ENCODE measurements at regions not wholly inside any gene's neighbourhood (a gene's known extent, or its start where the extent isn't known, plus 50 kb on each side); places are given as distances from the start of the nearest gene placed in this dataset.

DNA sequence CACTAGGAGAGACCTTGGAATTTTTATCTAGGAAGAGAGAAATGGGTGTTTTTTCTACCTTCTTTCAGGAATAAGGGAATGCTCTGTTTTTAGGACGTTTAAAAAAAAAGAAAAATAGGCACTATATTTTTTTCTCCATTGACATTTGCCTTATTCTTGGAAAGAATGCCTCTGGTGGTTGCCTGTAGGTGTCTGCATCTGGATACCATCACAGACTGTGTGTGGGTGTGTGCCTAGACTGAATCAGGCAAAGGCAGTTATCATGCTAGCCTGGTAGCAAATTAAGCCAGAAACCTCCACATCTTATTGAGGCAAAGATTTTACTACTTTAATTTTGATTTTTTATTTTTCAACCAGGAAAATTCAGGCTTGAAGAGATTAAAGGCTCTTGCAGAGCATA lies 513.6 kb upstream of the KCNMB2 start:
- no peak overlapping the region for H3K9ac ChIP-seq (ENCODE audit: low read length in 2 of 2)

DNA sequence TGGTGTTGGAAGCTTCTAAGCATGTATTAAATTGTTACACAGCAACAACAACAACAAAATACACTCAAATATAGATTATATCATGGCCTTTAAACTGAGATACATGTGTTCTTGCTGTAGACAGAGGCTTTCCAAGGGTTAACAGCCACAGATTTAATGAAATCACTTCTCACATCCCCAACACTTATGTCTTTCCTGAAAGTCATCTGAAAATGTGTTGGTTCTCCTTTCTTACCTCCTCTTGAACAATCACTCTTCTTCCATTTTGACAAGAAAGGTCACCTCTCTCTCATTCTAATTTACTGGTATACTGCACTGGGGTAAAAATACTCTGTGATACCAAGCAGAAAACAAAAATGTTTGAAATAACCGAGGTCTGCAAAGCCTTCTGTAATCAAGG lies 507.3 kb upstream of the KCNMB2 start:
- H3K4me1 ChIP-seq (ENCODE audit: control insufficient read depth, insufficient read depth, low read length) = no peaks in the 10 kb centered on the region
- H3K36me3 ChIP-seq (ENCODE audit: control insufficient read depth in 2 of 2, insufficient read depth in 2 of 2, low read length in 2 of 2) = no peaks in the 10 kb centered on the region

More for the DNA sequence above, 513.6 kb upstream of the KCNMB2 start:
- H3K4me3 ChIP-seq (ENCODE audit: low read length in 2 of 2) = no peak overlapping the region
- no peaks in the 10 kb centered on the region for H3K4me1 ChIP-seq (ENCODE audit: control insufficient read depth, insufficient read depth, low read length)
- no peaks in the 10 kb centered on the region for H3K9me3 ChIP-seq (ENCODE audit: control insufficient read depth in 2 of 2, low read length in 2 of 2)
- H3K27ac ChIP-seq (ENCODE audit: low read length) = no peak overlapping the region
- no peaks in the 10 kb centered on the region for H3K27me3 ChIP-seq (ENCODE audit: control insufficient read depth in 1 of 2, insufficient read depth in 2 of 2, low read length in 2 of 2)
- no peaks in the 10 kb centered on the region for H3K36me3 ChIP-seq (ENCODE audit: control insufficient read depth in 2 of 2, insufficient read depth in 2 of 2, low read length in 2 of 2)

DNA sequence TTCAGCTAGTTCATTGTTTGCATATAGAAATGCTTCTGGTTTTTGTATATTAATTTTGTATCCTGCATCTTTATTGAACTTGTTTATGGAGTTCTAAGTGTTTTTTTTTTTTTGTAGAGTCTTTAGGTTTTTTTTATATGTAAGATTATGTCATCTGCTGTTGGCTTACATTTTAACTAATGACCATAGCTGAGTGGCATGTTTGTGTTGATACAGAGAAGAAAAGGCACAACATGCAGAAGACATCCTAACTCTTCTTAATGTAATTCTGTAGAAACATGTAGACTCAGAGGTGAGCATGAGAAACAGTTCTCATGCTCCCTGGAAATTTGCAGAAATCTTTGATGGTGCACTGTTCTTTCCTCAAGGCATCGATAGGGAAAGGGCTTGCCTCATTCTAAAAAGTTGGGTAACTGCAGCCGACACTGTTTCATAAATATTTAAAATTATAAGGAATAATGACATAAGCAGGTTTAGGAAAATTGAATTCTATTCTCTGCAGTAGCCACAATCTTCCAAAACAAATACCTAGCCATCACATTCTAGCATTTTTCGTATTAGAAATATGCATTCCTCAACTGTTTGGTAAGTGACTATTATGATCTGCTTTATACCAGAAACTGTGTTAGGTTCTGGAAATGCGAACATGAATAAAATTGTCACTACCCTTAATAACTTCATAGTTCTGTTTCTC lies 499.6 kb upstream of the KCNMB2 start:
- H3K27me3 ChIP-seq (ENCODE audit: control insufficient read depth in 1 of 2, insufficient read depth in 2 of 2, low read length in 2 of 2) = no peaks in the 10 kb centered on the region
- H3K9ac ChIP-seq (ENCODE audit: low read length in 2 of 2) = no peak overlapping the region
- no peaks in the 10 kb centered on the region for H3K4me1 ChIP-seq (ENCODE audit: control insufficient read depth, insufficient read depth, low read length)
- no peaks in the 10 kb centered on the region for H3K9me3 ChIP-seq (ENCODE audit: control insufficient read depth in 2 of 2, low read length in 2 of 2)
- no peak overlapping the region for H3K27ac ChIP-seq (ENCODE audit: low read length)
- H3K36me3 ChIP-seq (ENCODE audit: control insufficient read depth in 2 of 2, insufficient read depth in 2 of 2, low read length in 2 of 2) = no peaks in the 10 kb centered on the region
- H3K4me3 ChIP-seq (ENCODE audit: low read length in 2 of 2) = no peak overlapping the region

More for the DNA sequence above, 507.3 kb upstream of the KCNMB2 start:
- H3K4me3 ChIP-seq (ENCODE audit: low read length in 2 of 2) = no peak overlapping the region
- H3K9ac ChIP-seq (ENCODE audit: low read length in 2 of 2) = no peak overlapping the region
- H3K9me3 ChIP-seq (ENCODE audit: control insufficient read depth in 2 of 2, low read length in 2 of 2) = no peaks in the 10 kb centered on the region
- H3K27ac ChIP-seq (ENCODE audit: low read length) = no peak overlapping the region
- no peaks in the 10 kb centered on the region for H3K27me3 ChIP-seq (ENCODE audit: control insufficient read depth in 1 of 2, insufficient read depth in 2 of 2, low read length in 2 of 2)

DNA sequence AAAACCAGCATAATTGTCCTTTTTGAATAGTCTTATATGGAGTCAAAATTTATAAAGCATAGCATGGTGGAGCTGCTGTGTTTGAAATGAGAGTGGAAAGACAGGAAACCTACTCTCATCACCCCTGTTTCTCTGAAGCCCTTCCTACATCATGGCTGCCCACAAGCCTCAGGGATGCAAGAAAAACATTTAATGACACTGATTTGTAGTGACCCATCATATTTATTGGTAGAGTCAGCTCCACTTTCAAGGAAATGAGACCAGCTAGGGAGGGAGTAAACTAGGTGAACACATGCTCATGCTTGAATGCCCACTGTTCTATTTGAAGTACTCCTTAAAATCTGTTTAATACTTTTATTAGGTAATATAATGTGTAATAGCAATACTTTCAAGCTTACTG lies 494.3 kb upstream of the KCNMB2 start:
- no peaks in the 10 kb centered on the region for H3K36me3 ChIP-seq (ENCODE audit: control insufficient read depth in 2 of 2, insufficient read depth in 2 of 2, low read length in 2 of 2)
- H3K9ac ChIP-seq (ENCODE audit: low read length in 2 of 2) = no peak overlapping the region
- H3K27ac ChIP-seq (ENCODE audit: low read length) = no peak overlapping the region
- no peaks in the 10 kb centered on the region for H3K4me1 ChIP-seq (ENCODE audit: control insufficient read depth, insufficient read depth, low read length)
- H3K4me3 ChIP-seq (ENCODE audit: low read length in 2 of 2) = no peak overlapping the region
- no peaks in the 10 kb centered on the region for H3K9me3 ChIP-seq (ENCODE audit: control insufficient read depth in 2 of 2, low read length in 2 of 2)
- no peaks in the 10 kb centered on the region for H3K27me3 ChIP-seq (ENCODE audit: control insufficient read depth in 1 of 2, insufficient read depth in 2 of 2, low read length in 2 of 2)

DNA sequence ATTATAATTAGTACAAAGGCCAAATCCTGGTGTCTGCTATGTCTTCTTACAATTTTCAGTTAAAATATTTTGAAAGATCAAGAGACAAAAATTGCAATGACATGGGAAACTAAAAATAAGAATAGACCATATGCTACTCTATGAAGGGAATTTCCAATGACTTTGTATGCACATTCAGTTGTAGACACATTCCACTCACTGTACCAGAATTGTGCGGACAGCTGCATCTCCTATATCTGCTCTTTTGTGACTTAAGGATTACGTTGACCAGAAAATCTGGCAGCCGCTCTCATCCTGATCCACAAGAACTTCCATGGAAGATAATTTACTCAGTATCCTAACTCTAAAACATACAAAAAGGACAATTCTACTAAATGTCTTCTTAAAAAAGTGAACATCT lies 493.9 kb upstream of the KCNMB2 start:
- Histone ChIP-seq H3K9me3 (ENCODE audit: control insufficient read depth in 2 of 2, low read length in 2 of 2) (no peaks in the 10 kb centered on the region), H3K27ac (ENCODE audit: low read length) (no peak overlapping the region), H3K9ac (ENCODE audit: low read length in 2 of 2) (no peak overlapping the region), H3K27me3 (ENCODE audit: control insufficient read depth in 1 of 2, insufficient read depth in 2 of 2, low read length in 2 of 2) (no peaks in the 10 kb centered on the region), H3K4me1 (ENCODE audit: control insufficient read depth, insufficient read depth, low read length) (no peaks in the 10 kb centered on the region), H3K36me3 (ENCODE audit: control insufficient read depth in 2 of 2, insufficient read depth in 2 of 2, low read length in 2 of 2) (no peaks in the 10 kb centered on the region), H3K4me3 (ENCODE audit: low read length in 2 of 2) (no peak overlapping the region)

DNA sequence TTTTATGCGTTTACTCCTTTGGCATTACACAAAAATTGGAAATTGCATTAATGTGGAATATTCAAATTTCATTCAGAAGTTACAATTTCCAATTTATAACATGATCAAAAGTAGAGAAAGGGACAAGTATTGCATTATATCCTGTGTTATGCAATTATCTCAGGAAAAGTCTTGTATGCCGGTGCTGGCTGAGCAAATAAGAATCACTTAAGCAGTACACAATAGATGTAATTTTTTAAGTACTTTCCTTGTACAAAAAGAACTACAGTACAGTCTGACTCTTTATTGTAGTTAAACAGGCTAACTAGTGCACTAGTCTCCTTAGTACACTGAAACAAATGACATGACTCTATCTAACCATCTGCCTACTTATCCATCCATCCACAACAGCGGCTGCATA lies 493.2 kb upstream of the KCNMB2 start:
- no peak overlapping the region for H3K9ac ChIP-seq (ENCODE audit: low read length in 2 of 2)
- no peaks in the 10 kb centered on the region for H3K4me1 ChIP-seq (ENCODE audit: control insufficient read depth, insufficient read depth, low read length)
- no peaks in the 10 kb centered on the region for H3K9me3 ChIP-seq (ENCODE audit: control insufficient read depth in 2 of 2, low read length in 2 of 2)
- H3K4me3 ChIP-seq (ENCODE audit: low read length in 2 of 2) = no peak overlapping the region
- H3K36me3 ChIP-seq (ENCODE audit: control insufficient read depth in 2 of 2, insufficient read depth in 2 of 2, low read length in 2 of 2) = no peaks in the 10 kb centered on the region
- no peaks in the 10 kb centered on the region for H3K27me3 ChIP-seq (ENCODE audit: control insufficient read depth in 1 of 2, insufficient read depth in 2 of 2, low read length in 2 of 2)
- no peak overlapping the region for H3K27ac ChIP-seq (ENCODE audit: low read length)

DNA sequence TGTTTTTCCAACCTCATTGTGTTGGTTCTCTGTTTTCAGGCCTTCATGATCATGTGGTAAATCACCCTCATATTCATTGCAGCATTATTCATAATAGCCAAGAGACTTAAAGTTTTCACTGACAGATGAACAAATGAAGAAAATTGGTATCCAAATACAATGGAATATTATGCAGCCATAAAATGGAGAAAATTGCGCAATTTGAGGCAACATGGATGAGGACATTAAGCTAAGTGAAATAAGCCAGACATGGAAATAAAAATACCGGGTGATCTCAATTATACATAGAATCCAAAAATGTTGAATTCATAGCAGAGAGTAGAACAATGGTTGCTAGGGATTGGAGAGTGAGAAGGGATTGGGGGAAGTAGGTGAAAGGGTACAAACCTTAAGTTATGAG lies 491.9 kb upstream of the KCNMB2 start:
- no peaks in the 10 kb centered on the region for H3K9me3 ChIP-seq (ENCODE audit: control insufficient read depth in 2 of 2, low read length in 2 of 2)
- H3K27me3 ChIP-seq (ENCODE audit: control insufficient read depth in 1 of 2, insufficient read depth in 2 of 2, low read length in 2 of 2) = no peaks in the 10 kb centered on the region
- no peak overlapping the region for H3K9ac ChIP-seq (ENCODE audit: low read length in 2 of 2)
- H3K4me3 ChIP-seq (ENCODE audit: low read length in 2 of 2) = no peak overlapping the region
- no peaks in the 10 kb centered on the region for H3K4me1 ChIP-seq (ENCODE audit: control insufficient read depth, insufficient read depth, low read length)
- H3K36me3 ChIP-seq (ENCODE audit: control insufficient read depth in 2 of 2, insufficient read depth in 2 of 2, low read length in 2 of 2) = no peaks in the 10 kb centered on the region
- no peak overlapping the region for H3K27ac ChIP-seq (ENCODE audit: low read length)

DNA sequence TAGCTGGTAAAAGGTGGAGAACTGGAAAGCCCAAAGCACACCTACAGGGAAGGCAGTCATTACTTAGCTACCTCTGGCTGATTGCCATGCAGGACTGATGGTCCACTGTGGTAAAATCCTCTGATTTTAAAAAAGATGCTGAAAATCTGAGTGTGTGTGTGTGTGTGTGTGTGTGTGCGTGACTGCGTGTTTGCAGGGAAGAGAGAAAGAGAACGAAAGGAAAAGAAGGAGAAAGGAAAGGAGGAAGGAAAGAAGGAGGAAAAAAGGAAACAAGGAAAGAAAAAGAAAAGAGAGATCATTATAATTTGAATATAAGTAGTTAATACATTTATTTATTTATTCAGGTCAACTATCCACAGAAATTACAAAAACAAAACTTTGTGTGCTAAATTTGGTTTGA lies 488.7 kb upstream of the KCNMB2 start:
- H3K27ac ChIP-seq (ENCODE audit: low read length) = no peak overlapping the region
- no peaks in the 10 kb centered on the region for H3K9me3 ChIP-seq (ENCODE audit: control insufficient read depth in 2 of 2, low read length in 2 of 2)
- no peaks in the 10 kb centered on the region for H3K4me1 ChIP-seq (ENCODE audit: control insufficient read depth, insufficient read depth, low read length)
- H3K4me3 ChIP-seq (ENCODE audit: low read length in 2 of 2) = no peak overlapping the region
- no peaks in the 10 kb centered on the region for H3K27me3 ChIP-seq (ENCODE audit: control insufficient read depth in 1 of 2, insufficient read depth in 2 of 2, low read length in 2 of 2)
- H3K9ac ChIP-seq (ENCODE audit: low read length in 2 of 2) = no peak overlapping the region
- H3K36me3 ChIP-seq (ENCODE audit: control insufficient read depth in 2 of 2, insufficient read depth in 2 of 2, low read length in 2 of 2) = no peaks in the 10 kb centered on the region

DNA sequence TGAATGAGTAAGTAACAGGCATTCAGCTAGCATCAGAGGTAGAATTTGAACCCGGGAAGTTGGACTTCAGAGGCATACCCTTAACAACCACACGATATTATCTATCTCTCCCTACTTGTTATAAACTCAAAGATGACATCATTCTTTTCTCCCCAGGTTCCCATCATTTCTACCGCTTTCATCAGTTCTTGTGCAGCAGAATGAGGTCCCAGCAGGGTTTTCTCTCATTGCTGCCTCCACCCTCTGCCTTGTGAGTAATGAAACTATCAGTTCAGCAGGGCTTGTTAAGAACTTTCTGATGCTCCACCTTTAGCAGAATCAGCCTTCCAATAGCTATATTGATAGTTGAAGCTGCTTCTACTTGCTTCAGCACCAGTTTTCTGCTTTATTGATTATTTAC lies 487.5 kb upstream of the KCNMB2 start:
- Histone ChIP-seq H3K36me3 (ENCODE audit: control insufficient read depth in 2 of 2, insufficient read depth in 2 of 2, low read length in 2 of 2) (no peaks in the 10 kb centered on the region), H3K27me3 (ENCODE audit: control insufficient read depth in 1 of 2, insufficient read depth in 2 of 2, low read length in 2 of 2) (no peaks in the 10 kb centered on the region), H3K9me3 (ENCODE audit: control insufficient read depth in 2 of 2, low read length in 2 of 2) (no peaks in the 10 kb centered on the region)

DNA sequence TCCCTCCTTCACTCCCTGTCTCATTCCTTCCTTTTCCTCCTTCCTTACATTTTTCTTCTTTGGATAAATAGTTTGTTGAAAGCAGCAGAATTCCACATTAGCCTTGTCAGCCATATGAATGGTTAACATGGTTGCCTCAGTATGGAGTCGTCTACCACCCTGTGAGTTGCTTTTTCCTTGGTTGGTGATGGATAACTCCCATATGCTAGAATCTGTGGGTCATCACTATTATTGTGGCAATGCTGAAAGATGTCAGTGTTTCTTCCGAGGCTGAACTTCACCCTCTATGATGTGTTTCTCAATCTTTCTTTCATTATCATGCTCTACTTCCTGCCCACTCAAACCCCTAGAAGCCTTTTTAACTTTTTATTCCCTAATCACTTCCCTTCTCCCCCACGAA lies 481.8 kb upstream of the KCNMB2 start:
- H3K4me3 ChIP-seq (ENCODE audit: low read length in 2 of 2) = no peak overlapping the region
- H3K9ac ChIP-seq (ENCODE audit: low read length in 2 of 2) = no peak overlapping the region
- no peaks in the 10 kb centered on the region for H3K9me3 ChIP-seq (ENCODE audit: control insufficient read depth in 2 of 2, low read length in 2 of 2)
- peaks cover 6% of the 10 kb centered on the region for H3K4me1 ChIP-seq (ENCODE audit: control insufficient read depth, insufficient read depth, low read length)
- H3K27ac ChIP-seq (ENCODE audit: low read length) = no peak overlapping the region
- H3K36me3 ChIP-seq (ENCODE audit: control insufficient read depth in 2 of 2, insufficient read depth in 2 of 2, low read length in 2 of 2) = no peaks in the 10 kb centered on the region
- H3K27me3 ChIP-seq (ENCODE audit: control insufficient read depth in 1 of 2, insufficient read depth in 2 of 2, low read length in 2 of 2) = no peaks in the 10 kb centered on the region

More for the DNA sequence above, 487.5 kb upstream of the KCNMB2 start:
- Histone ChIP-seq H3K4me3 (ENCODE audit: low read length in 2 of 2) (no peak overlapping the region), H3K4me1 (ENCODE audit: control insufficient read depth, insufficient read depth, low read length) (no peaks in the 10 kb centered on the region), H3K9ac (ENCODE audit: low read length in 2 of 2) (no peak overlapping the region), H3K27ac (ENCODE audit: low read length) (no peak overlapping the region)

DNA sequence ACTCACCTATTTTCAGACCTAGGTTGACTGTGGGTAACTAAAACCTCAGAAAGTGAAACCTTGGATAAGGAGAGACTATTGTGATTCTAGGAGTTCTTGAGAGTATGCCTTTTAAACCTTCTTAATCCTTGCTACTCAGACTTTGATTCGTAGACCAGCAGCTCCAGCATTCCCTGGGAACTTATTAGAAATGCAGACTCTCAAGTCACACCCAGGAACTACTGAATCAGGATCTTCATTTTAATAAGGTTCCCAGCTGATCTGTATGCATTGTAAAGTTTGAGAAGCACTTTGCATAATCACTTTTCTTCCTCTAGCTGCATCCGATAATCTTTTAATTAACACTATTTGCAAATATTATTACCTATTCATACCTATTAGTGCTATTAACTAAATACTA lies 480.3 kb upstream of the KCNMB2 start:
- H3K27me3 ChIP-seq (ENCODE audit: control insufficient read depth in 1 of 2, insufficient read depth in 2 of 2, low read length in 2 of 2) = no peaks in the 10 kb centered on the region
- peaks cover 9% of the 10 kb centered on the region for H3K4me1 ChIP-seq (ENCODE audit: control insufficient read depth, insufficient read depth, low read length)
- no peak overlapping the region for H3K9ac ChIP-seq (ENCODE audit: low read length in 2 of 2)
- H3K9me3 ChIP-seq (ENCODE audit: control insufficient read depth in 2 of 2, low read length in 2 of 2) = no peaks in the 10 kb centered on the region
- H3K4me3 ChIP-seq (ENCODE audit: low read length in 2 of 2) = no peak overlapping the region
- H3K27ac ChIP-seq (ENCODE audit: low read length) = no peak overlapping the region
- no peaks in the 10 kb centered on the region for H3K36me3 ChIP-seq (ENCODE audit: control insufficient read depth in 2 of 2, insufficient read depth in 2 of 2, low read length in 2 of 2)

All from stomach smooth muscle (tissue), 2 donors.